GM21825 (cell line): ENCODE measurements at regions not wholly inside any gene's neighbourhood (a gene's known extent, or its start where the extent isn't known, plus 50 kb on each side); places are given as distances from the start of the nearest gene placed in this dataset.
"Not testable (repeated sequence)": the region's sequence is repeated elsewhere in the genome, so short reads cannot be mapped to it uniquely, and the experiment has no call there.

Experiments used
- ATAC-seq: cut with Tn5 transposase; IDR thresholded peaks from one replicate; pipeline ENCODE4 v1.9.1; 2021; ENCODE audit warnings: mild to moderate bottlenecking, moderate library complexity; ENCODE audit not compliant: unreplicated experiment

GRCh38 chr7:115363916-115364315 lies 442.0 kb downstream of the MDFIC start:
- ATAC-seq = no peak

GRCh38 chr7:115359955-115360354 lies 438.1 kb downstream of the MDFIC start:
- no peak for ATAC-seq

GRCh38 chr7:115359119-115359518 lies 437.2 kb downstream of the MDFIC start:
- ATAC-seq = no peak

- no peak for ATAC-seq
These were observed 435.8 kb downstream of the MDFIC start for GRCh38 chr7:115357703-115357999.

- no peak for ATAC-seq
These were observed 435.3 kb downstream of the MDFIC start for GRCh38 chr7:115356999-115357702.

GRCh38 chr7:115356139-115356746 lies 434.3 kb downstream of the MDFIC start:
- no peak for ATAC-seq

GRCh38 chr7:115354925-115355324 lies 433.0 kb downstream of the MDFIC start:
- no peak for ATAC-seq

GRCh38 chr7:115352375-115352774 lies 430.5 kb downstream of the MDFIC start:
- no peak for ATAC-seq

- ATAC-seq = no peak
These were observed 428.9 kb downstream of the MDFIC start for GRCh38 chr7:115350764-115351163.

GRCh38 chr7:115349635-115350034 lies 427.7 kb downstream of the MDFIC start:
- ATAC-seq = no peak

GRCh38 chr7:115346685-115347084 lies 424.8 kb downstream of the MDFIC start:
- no peak for ATAC-seq

GRCh38 chr7:115340828-115341227 lies 418.9 kb downstream of the MDFIC start:
- ATAC-seq = no peak

- no peak for ATAC-seq
These were observed 416.1 kb downstream of the MDFIC start for GRCh38 chr7:115338016-115338415.

- no peak for ATAC-seq
These were observed 410.8 kb downstream of the MDFIC start for GRCh38 chr7:115332691-115333090.

GRCh38 chr7:115329006-115329405 lies 407.1 kb downstream of the MDFIC start:
- ATAC-seq = no peak

- ATAC-seq = no peak
These were observed 406.1 kb downstream of the MDFIC start for GRCh38 chr7:115328018-115328417.

- ATAC-seq = no peak
These were observed 405.4 kb downstream of the MDFIC start for GRCh38 chr7:115327326-115327725.

GRCh38 chr7:115319541-115319940 lies 397.6 kb downstream of the MDFIC start:
- ATAC-seq = no peak

GRCh38 chr7:115310316-115310715 lies 388.4 kb downstream of the MDFIC start:
- ATAC-seq = not testable (repeated sequence)

- ATAC-seq = no peak
These were observed 384.7 kb downstream of the MDFIC start for GRCh38 chr7:115306586-115306985.

- no peak for ATAC-seq
These were observed 378.5 kb downstream of the MDFIC start for GRCh38 chr7:115300231-115300870.

GRCh38 chr7:115299397-115300037 lies 377.6 kb downstream of the MDFIC start:
- ATAC-seq = no peak
